Transverse colon (tissue), 4 donors: ENCODE measurements at regions not wholly inside any gene's neighbourhood (a gene's known extent, or its start where the extent isn't known, plus 50 kb on each side); places are given as distances from the start of the nearest gene placed in this dataset.
"Not testable (repeated sequence)": the region's sequence is repeated elsewhere in the genome, so short reads cannot be mapped to it uniquely, and the experiment has no call there.

Experiments
- DNase-seq: peaks from one replicate; pipeline ENCODE4 v3.0.0-alpha.2; 2019
- H3K27ac ChIP-seq, 4 donors: fragments of 200-600 bp; sonication (generic); 2 replicates each; pipeline ENCODE4 v1.5.1; 2016 to 2018; ENCODE audit warnings: inconsistent platforms in 4 of 4
- H3K27me3 ChIP-seq: fragments of 200-600 bp; sonication (generic); 2 replicates; pipeline ENCODE4 v1.5.1; 2017; ENCODE audit warnings: inconsistent platforms
- H3K36me3 ChIP-seq, 4 donors: fragments of 200-600 bp; sonication (generic); 2 replicates each; pipeline ENCODE4 v1.5.1; 2017 to 2019; ENCODE audit warnings: inconsistent platforms in 4 of 4
- H3K4me1 ChIP-seq, 4 donors: fragments of 200-600 bp; sonication (generic); 2 replicates each; pipeline ENCODE4 v1.5.1; 2017 to 2020; ENCODE audit warnings: inconsistent platforms in 4 of 4
- H3K4me3 ChIP-seq, 4 donors: fragments of 200-600 bp; sonication (generic); 1 replicate in 1 of 4; 2 replicates in 3 of 4; pipeline versions ENCODE4 v1.5.1 to v1.6.1; 2017 to 2019; ENCODE audit warnings: inconsistent platforms in 4 of 4
- H3K9me3 ChIP-seq, 2 donors: fragments of 200-600 bp; sonication (generic); 2 replicates each; pipeline ENCODE4 v1.5.1; 2017 to 2019; ENCODE audit warnings: inconsistent platforms in 2 of 2
- CTCF ChIP-seq, 5 experiments: fragments of 200-600 bp in 3 of 5; fragments of 450-650 bp in 2 of 5; sonication (generic) in 3 of 5; IDR thresholded peaks; 1 replicate in 2 of 5; 2 replicates in 3 of 5; pipeline ENCODE4 v1.5.1; 2016 to 2017; ENCODE audit warnings: antibody characterized with exemption in 5 of 5, inconsistent platforms in 3 of 5, mild to moderate bottlenecking in 2 of 5, moderate library complexity in 1 of 5
- EP300 ChIP-seq: sonication (generic); formaldehyde crosslinking; IDR thresholded peaks from one replicate; pipeline ENCODE4 v1.6.1; 2017; ENCODE audit warnings: antibody characterized with exemption, low read depth
- POLR2A ChIP-seq: fragments of 450-650 bp; IDR thresholded peaks from one replicate; pipeline ENCODE4 v1.6.1; 2016; ENCODE audit warnings: antibody characterized with exemption, mild to moderate bottlenecking, moderate library complexity
- POLR2AphosphoS5 ChIP-seq, 3 donors: sonication (generic); formaldehyde crosslinking; IDR thresholded peaks; one replicate each; pipeline ENCODE4 v1.6.1; 2016; ENCODE audit warnings: antibody characterized with exemption in 3 of 3
- WGBS, 2 donors: methylation state at CpG; one replicate each; pipeline ENCODE4 v1.1.5; 2018; ENCODE audit warnings: low coverage in 1 of 2; 5-methylcytosine and 5-hydroxymethylcytosine counted together
- in situ Hi-C, 4 donors: fragments of 200-750 bp; cut with MboI; loops; one replicate each; pipeline versions ENCODE4 v1.15.0 to v1.15.1; 2017; ENCODE audit warnings: low sequenced_read_pairs in 3 of 4, low pct_ligation_motif_present in 1 of 4, low pct_unique_long_range_greater_than_20kb in 1 of 4
- intact Hi-C: fragments of 100-400 bp; cut with DNase I; formaldehyde crosslinking; loops from one replicate; pipeline ENCODE4 v1.15.1; 2023; ENCODE audit warnings: low total_unique reads

- in situ Hi-C loops (no loop called here), intact Hi-C loops (no loop called here)
- H3K4me1 ChIP-seq, result no peaks in the 10 kb centered on the region
- H3K4me3 ChIP-seq, result no peak overlapping the region
- H3K27ac ChIP-seq, result no peak overlapping the region
- TF ChIP-seq CTCF (IDR thresholded peaks at IDR 0.05), result no peak
- no peak for TF ChIP-seq EP300
- no peak for TF ChIP-seq POLR2A
- H3K27me3 ChIP-seq, result no peaks in the 10 kb centered on the region
- 0 to 37% methylated on average over 1 to 3 of the region's 3 CpGs for WGBS, 2 donors
- H3K36me3 ChIP-seq, result no peaks in the 10 kb centered on the region
- H3K9me3 ChIP-seq, result no peaks in the 10 kb centered on the region
- no peak for DNase-seq
Measured at GRCh38 chr1:147390185-147390542, 147.7 kb downstream of the CHD1L start.

DNA sequence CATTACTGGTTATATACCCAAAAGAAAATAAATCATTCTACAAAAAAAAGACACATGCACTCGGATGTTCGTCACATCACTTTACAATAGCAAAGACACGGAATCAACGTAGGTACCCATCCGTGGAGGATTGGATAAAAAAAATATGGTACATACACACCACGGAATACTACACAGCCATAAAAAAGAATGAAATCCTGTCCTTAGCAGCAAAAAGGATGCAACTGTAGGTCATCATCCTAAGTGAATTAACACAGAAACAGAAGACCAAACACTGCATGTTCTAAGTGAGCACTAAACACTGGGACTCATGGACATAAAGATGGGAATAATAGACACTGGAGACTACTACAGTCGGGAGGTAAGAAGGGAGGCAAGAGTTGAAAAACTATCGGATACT lies 148.6 kb downstream of the CHD1L start:
- H3K27ac ChIP-seq, result no peak overlapping the region
- no peak overlapping the region for H3K4me3 ChIP-seq
- no peaks in the 10 kb centered on the region for H3K36me3 ChIP-seq
- H3K4me1 ChIP-seq, result no peaks in the 10 kb centered on the region
- no peaks in the 10 kb centered on the region for H3K9me3 ChIP-seq
- H3K27me3 ChIP-seq, result no peaks in the 10 kb centered on the region
- no peak for TF ChIP-seq CTCF (IDR thresholded peaks at IDR 0.05)
- TF ChIP-seq POLR2A, result no peak
- no peak for TF ChIP-seq EP300
- no peak for TF ChIP-seq POLR2AphosphoS5 (IDR thresholded peaks at IDR 0.05)
- in situ Hi-C loops, result no loop called here
- intact Hi-C loops, result no loop called here
- 85 to 88% methylated on average over 8 of the region's 8 CpGs for WGBS, 2 donors
- DNase-seq, result no peak

DNA sequence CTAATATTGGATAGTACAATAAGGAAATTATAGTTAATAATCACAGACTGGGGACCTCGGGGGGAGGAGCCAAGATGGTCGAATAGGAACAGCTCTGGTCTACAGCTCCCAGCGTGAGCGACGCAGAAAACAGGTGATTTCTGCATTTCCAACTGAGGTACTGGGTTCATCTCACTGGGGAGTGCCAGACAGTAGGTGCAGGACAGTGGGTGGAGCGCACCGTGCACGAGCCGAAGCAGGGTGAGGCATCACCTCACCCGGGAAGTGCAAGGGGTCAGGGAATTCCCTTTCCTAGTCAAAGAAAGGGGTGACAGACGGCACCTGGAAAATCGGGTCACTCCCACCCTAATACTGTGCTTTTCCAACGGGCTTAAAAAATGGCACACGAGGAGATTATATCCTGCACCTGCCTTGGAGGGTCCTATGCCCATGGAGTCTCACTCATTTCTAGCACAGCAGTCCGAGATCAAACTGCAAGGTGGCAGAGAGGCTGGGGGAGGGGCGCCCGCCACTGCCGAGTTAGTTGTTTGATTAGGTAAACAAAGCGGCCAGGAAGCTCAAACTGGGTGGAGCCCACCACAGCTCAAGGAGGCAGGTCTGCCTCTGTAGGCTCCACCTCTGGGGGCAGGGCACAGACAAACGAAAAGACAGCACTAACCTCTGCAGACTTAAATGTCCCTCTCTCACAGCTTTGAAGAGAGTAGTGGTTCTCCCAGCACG lies 138.8 kb upstream of the BCL9 start:
- peak; percentile 55 for DNase-seq
- H3K36me3 ChIP-seq, H3K4me1 ChIP-seq, H3K4me3 ChIP-seq, intact Hi-C loops, in situ Hi-C loops, H3K27ac ChIP-seq, H3K9me3 ChIP-seq: not testable (repeated sequence)
- WGBS, 2 donors, result 64 to 67% methylated on average over 9 to 21 of the region's 21 CpGs
- peaks cover 10% of the 10 kb centered on the region for H3K27me3 ChIP-seq

- in situ Hi-C loops, intact Hi-C loops, H3K9me3 ChIP-seq, DNase-seq, H3K36me3 ChIP-seq, H3K4me1 ChIP-seq, H3K27ac ChIP-seq, H3K27me3 ChIP-seq, H3K4me3 ChIP-seq: not testable (repeated sequence)
- 85 to 88% methylated on average over 3 of the region's 3 CpGs for WGBS, 2 donors
Measured at GRCh38 chr1:147404344-147404743, 137.0 kb upstream of the BCL9 start.

DNA sequence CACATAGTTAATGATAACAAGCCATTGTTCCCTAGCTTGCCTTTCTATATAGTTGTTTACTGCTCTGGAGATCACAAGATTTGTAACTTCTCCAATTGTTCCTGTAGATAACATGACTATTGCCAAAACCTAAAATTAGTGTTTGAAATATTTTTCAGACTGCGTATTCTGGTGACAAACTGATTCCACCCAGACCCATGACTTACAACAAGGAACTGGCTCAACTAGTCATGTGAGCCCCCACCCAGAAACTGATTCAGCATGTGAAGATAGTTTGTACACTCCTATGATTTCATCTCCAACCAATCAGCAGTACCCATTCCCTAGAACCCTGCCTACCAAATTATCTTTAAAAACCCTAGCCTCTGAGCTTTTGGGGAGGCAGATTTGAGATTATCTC lies 131.4 kb upstream of the BCL9 start:
- 88 to 100% methylated on average over 1 of the region's 1 CpG for WGBS, 2 donors
- no peak for TF ChIP-seq CTCF (IDR thresholded peaks at IDR 0.05)
- no peak for TF ChIP-seq EP300
- no peak for TF ChIP-seq POLR2A
- TF ChIP-seq POLR2AphosphoS5 (IDR thresholded peaks at IDR 0.05), result no peak
- DNase-seq, result no peak
- intact Hi-C loops (no loop called here), in situ Hi-C loops (no loop called here)
- Histone ChIP-seq H3K4me3 (no peak overlapping the region), H3K9me3 (no peaks in the 10 kb centered on the region), H3K36me3 (no peaks in the 10 kb centered on the region), H3K4me1 (no peaks in the 10 kb centered on the region), H3K27me3 (no peaks in the 10 kb centered on the region), H3K27ac (no peak overlapping the region)
